ENCODE measurements at regions not wholly inside any gene's neighbourhood (a gene's known extent, or its start where the extent isn't known, plus 50 kb on each side); places are given as distances from the start of the nearest gene placed in this dataset.

GRCh38 chr13:91078093-91078679, 269.3 kb upstream of the MIR17HG start:
- peaks cover 3% of the 10 kb centered on the region for H3K9me3 ChIP-seq (ENCODE audit: low read depth, low read length)
- no peaks in the 10 kb centered on the region for H3K79me2 ChIP-seq (ENCODE audit: insufficient read depth, low read length)
- TF ChIP-seq, protein P1, sequence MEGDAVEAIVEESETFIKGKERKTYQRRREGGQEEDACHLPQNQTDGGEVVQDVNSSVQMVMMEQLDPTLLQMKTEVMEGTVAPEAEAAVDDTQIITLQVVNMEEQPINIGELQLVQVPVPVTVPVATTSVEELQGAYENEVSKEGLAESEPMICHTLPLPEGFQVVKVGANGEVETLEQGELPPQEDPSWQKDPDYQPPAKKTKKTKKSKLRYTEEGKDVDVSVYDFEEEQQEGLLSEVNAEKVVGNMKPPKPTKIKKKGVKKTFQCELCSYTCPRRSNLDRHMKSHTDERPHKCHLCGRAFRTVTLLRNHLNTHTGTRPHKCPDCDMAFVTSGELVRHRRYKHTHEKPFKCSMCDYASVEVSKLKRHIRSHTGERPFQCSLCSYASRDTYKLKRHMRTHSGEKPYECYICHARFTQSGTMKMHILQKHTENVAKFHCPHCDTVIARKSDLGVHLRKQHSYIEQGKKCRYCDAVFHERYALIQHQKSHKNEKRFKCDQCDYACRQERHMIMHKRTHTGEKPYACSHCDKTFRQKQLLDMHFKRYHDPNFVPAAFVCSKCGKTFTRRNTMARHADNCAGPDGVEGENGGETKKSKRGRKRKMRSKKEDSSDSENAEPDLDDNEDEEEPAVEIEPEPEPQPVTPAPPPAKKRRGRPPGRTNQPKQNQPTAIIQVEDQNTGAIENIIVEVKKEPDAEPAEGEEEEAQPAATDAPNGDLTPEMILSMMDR (IDR thresholded peaks at IDR 0.05; ENCODE audit: extremely low read depth, low read depth, low read length): no peak
- H3K27me3 ChIP-seq (ENCODE audit: insufficient read depth, low read length): no peaks in the 10 kb centered on the region
- H4K20me1 ChIP-seq (ENCODE audit: insufficient read depth, low read length): no peaks in the 10 kb centered on the region
- DNase-seq (ENCODE audit: insufficient read length, low spot score, missing footprints): no peak
- no peak overlapping the region for H2AFZ ChIP-seq (ENCODE audit: low read length)
- H3K4me3 ChIP-seq (ENCODE audit: insufficient read depth, low read length): no peak overlapping the region
- no peaks in the 10 kb centered on the region for H3K36me3 ChIP-seq (ENCODE audit: insufficient read depth, low read length)
- H3K4me2 ChIP-seq (ENCODE audit: insufficient read depth, low read length): no peak overlapping the region
- H3K27ac ChIP-seq (ENCODE audit: low read depth, low read length): no peak overlapping the region
- H3K4me1 ChIP-seq (ENCODE audit: insufficient read depth, low read length): no peaks in the 10 kb centered on the region

GRCh38 chr13:91079176-91079575, 268.3 kb upstream of the MIR17HG start:
- no peaks in the 10 kb centered on the region for H3K79me2 ChIP-seq (ENCODE audit: insufficient read depth, low read length)
- H3K4me3 ChIP-seq (ENCODE audit: insufficient read depth, low read length): no peak overlapping the region
- no peak overlapping the region for H3K4me2 ChIP-seq (ENCODE audit: insufficient read depth, low read length)
- H4K20me1 ChIP-seq (ENCODE audit: insufficient read depth, low read length): no peaks in the 10 kb centered on the region
- H3K9me3 ChIP-seq (ENCODE audit: low read depth, low read length): peaks cover 3% of the 10 kb centered on the region
- no peaks in the 10 kb centered on the region for H3K4me1 ChIP-seq (ENCODE audit: insufficient read depth, low read length)
- no peaks in the 10 kb centered on the region for H3K27me3 ChIP-seq (ENCODE audit: insufficient read depth, low read length)
- DNase-seq (ENCODE audit: insufficient read length, low spot score, missing footprints): no peak
- no peak overlapping the region for H2AFZ ChIP-seq (ENCODE audit: low read length)
- TF ChIP-seq, protein P1 (IDR thresholded peaks at IDR 0.05; ENCODE audit: extremely low read depth, low read depth, low read length): no peak
- H3K36me3 ChIP-seq (ENCODE audit: insufficient read depth, low read length): no peaks in the 10 kb centered on the region
- H3K27ac ChIP-seq (ENCODE audit: low read depth, low read length): no peak overlapping the region

GRCh38 chr13:91085127-91085526, 262.4 kb upstream of the MIR17HG start:
- H3K27me3 ChIP-seq (ENCODE audit: insufficient read depth, low read length): no peaks in the 10 kb centered on the region
- peaks cover 3% of the 10 kb centered on the region for H3K9me3 ChIP-seq (ENCODE audit: low read depth, low read length)
- H4K20me1 ChIP-seq (ENCODE audit: insufficient read depth, low read length): no peaks in the 10 kb centered on the region
- no peaks in the 10 kb centered on the region for H3K79me2 ChIP-seq (ENCODE audit: insufficient read depth, low read length)
- H3K4me1 ChIP-seq (ENCODE audit: insufficient read depth, low read length): no peaks in the 10 kb centered on the region
- H2AFZ ChIP-seq (ENCODE audit: low read length): no peak overlapping the region
- H3K36me3 ChIP-seq (ENCODE audit: insufficient read depth, low read length): no peaks in the 10 kb centered on the region
- no peak overlapping the region for H3K4me3 ChIP-seq (ENCODE audit: insufficient read depth, low read length)
- TF ChIP-seq, protein P1 (IDR thresholded peaks at IDR 0.05; ENCODE audit: extremely low read depth, low read depth, low read length): no peak
- H3K27ac ChIP-seq (ENCODE audit: low read depth, low read length): no peak overlapping the region
- H3K4me2 ChIP-seq (ENCODE audit: insufficient read depth, low read length): no peak overlapping the region
- DNase-seq (ENCODE audit: insufficient read length, low spot score, missing footprints): no peak

GRCh38 chr13:91086936-91087716, 260.4 kb upstream of the MIR17HG start:
- no peak overlapping the region for H3K4me3 ChIP-seq (ENCODE audit: insufficient read depth, low read length)
- TF ChIP-seq, protein P1 (IDR thresholded peaks at IDR 0.05; ENCODE audit: extremely low read depth, low read depth, low read length): no peak
- H3K27ac ChIP-seq (ENCODE audit: low read depth, low read length): no peak overlapping the region
- no peak overlapping the region for H3K4me2 ChIP-seq (ENCODE audit: insufficient read depth, low read length)
- H3K79me2 ChIP-seq (ENCODE audit: insufficient read depth, low read length): no peaks in the 10 kb centered on the region
- no peak overlapping the region for H2AFZ ChIP-seq (ENCODE audit: low read length)
- H3K4me1 ChIP-seq (ENCODE audit: insufficient read depth, low read length): no peaks in the 10 kb centered on the region
- DNase-seq (ENCODE audit: insufficient read length, low spot score, missing footprints): no peak
- peaks cover 3% of the 10 kb centered on the region for H3K9me3 ChIP-seq (ENCODE audit: low read depth, low read length)
- no peaks in the 10 kb centered on the region for H3K27me3 ChIP-seq (ENCODE audit: insufficient read depth, low read length)
- H4K20me1 ChIP-seq (ENCODE audit: insufficient read depth, low read length): no peaks in the 10 kb centered on the region
- H3K36me3 ChIP-seq (ENCODE audit: insufficient read depth, low read length): no peaks in the 10 kb centered on the region

Measured in osteoblast (primary cell).